ENCODE measurements at regions not wholly inside any gene's neighbourhood (a gene's known extent, or its start where the extent isn't known, plus 50 kb on each side); places are given as distances from the start of the nearest gene placed in this dataset.

DNA sequence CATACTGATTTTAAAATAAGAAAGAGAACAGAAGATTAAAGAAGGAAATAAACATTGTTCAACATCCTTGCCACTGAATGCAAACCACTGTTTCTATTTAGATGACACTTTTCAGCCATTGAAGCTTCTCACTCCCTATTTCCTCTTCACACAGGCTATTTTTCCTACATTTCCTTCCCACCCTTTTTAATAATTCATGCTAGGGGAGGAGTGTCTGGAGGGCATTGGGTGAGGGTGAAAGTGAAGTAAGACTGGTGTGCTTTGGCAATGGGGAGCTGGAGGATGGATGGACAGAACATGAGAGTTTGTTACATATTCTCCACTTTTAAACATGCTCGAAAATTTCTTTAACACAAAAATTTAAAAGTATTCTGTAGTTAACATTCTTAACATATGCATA lies 168.8 kb upstream of the GLI3 start:
- TF ChIP-seq, protein P1, sequence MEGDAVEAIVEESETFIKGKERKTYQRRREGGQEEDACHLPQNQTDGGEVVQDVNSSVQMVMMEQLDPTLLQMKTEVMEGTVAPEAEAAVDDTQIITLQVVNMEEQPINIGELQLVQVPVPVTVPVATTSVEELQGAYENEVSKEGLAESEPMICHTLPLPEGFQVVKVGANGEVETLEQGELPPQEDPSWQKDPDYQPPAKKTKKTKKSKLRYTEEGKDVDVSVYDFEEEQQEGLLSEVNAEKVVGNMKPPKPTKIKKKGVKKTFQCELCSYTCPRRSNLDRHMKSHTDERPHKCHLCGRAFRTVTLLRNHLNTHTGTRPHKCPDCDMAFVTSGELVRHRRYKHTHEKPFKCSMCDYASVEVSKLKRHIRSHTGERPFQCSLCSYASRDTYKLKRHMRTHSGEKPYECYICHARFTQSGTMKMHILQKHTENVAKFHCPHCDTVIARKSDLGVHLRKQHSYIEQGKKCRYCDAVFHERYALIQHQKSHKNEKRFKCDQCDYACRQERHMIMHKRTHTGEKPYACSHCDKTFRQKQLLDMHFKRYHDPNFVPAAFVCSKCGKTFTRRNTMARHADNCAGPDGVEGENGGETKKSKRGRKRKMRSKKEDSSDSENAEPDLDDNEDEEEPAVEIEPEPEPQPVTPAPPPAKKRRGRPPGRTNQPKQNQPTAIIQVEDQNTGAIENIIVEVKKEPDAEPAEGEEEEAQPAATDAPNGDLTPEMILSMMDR (IDR thresholded peaks at IDR 0.05; ENCODE audit: borderline replicate concordance, insufficient read depth, low read depth, low read length) = no peak
- no peak overlapping the region for H3K4me3 ChIP-seq (ENCODE audit: low read depth, low read length)

DNA sequence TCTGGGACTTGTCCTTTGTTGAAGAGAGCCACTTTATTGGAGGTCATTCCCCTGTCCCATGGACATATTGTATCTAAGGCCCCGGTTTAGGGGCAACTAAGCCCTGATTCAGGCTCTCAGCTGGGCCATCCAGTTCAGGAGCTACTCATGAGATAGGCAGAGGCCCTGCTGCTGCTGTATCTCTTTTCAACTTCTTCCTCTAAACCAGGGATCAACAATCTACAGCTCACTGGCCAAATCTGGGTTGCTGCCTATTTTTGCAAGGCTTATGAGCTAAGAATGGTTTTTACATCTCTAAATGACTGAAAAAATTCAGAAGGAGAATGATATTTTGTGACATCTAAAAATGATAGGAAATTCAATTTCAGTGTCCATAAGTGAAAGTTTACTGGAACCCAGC lies 166.8 kb upstream of the GLI3 start:
- H3K4me3 ChIP-seq (ENCODE audit: low read depth, low read length) = no peak overlapping the region
- TF ChIP-seq, protein P1 (IDR thresholded peaks at IDR 0.05; ENCODE audit: borderline replicate concordance, insufficient read depth, low read depth, low read length) = no peak

DNA sequence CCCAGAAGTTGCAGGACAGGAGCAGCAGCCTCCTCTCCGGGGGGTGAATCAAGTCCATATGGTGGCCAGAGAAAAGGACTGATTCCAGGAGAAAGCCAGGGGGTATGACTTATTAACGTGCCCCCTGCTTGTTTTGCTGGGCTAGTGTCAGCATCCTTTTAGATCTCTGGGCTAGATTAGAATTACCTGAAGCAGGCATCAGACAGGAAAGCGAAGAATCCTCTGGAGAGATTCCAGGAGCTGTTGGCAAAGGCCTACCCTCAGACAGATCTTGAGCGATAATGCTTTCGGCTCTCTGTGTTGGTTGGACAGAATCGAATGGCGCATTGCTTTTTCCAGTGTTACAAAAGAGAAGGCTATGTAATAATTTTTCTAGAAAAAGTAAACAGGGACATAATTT lies 164.0 kb upstream of the GLI3 start:
- TF ChIP-seq, protein P1 (IDR thresholded peaks at IDR 0.05; ENCODE audit: borderline replicate concordance, insufficient read depth, low read depth, low read length) = no peak

DNA sequence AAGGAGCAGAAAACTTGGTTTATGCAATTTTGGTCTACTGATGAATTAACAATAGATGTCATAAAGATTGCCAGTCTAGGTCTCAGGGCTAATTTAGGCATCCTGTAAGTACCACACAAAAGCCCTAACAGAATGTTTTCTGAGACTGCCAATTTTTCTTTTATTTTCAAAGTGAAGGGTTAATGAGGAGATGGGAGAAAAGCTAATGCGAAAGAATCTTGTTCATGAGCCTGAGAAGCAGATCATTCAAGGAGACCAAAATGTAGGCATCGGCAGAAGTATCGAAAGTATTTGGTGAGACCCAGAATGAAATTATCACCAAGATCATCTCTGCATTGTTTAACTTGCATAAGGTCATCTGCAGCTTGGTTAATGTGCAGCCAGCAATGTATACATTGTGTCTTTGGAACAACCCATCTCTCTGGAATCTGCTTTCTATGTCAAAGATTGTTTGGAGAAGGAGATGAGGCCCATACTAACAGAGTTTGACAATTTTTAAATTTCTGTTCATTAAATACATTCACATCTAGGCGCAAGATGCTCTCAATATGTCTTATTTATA lies 163.3 kb upstream of the GLI3 start:
- H3K4me3 ChIP-seq (ENCODE audit: low read depth, low read length) = no peak overlapping the region
- TF ChIP-seq, protein P1 (IDR thresholded peaks at IDR 0.05; ENCODE audit: borderline replicate concordance, insufficient read depth, low read depth, low read length) = no peak

More for the DNA sequence above, 164.0 kb upstream of the GLI3 start:
- no peak overlapping the region for H3K4me3 ChIP-seq (ENCODE audit: low read depth, low read length)

DNA sequence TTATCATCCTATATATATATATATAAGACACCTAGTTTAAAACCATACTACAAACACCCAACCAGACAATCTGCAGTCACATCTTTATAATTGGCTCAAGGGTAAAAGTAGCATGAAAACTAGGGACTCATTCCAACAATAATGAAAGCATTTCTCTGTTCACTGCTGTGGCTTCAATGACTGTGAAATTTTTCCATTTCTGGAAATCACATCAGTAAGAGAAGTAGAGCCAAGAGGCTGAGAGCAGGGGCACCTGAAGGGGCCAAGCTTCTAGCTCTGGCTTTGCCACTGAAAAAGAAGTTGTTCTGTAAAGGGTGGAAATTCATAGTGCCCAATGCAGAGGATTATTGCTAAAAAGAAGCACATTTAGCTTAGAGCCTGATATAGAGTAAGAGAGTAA lies 158.6 kb upstream of the GLI3 start:
- TF ChIP-seq, protein P1 (IDR thresholded peaks at IDR 0.05; ENCODE audit: borderline replicate concordance, insufficient read depth, low read depth, low read length) = no peak
- no peak overlapping the region for H3K4me3 ChIP-seq (ENCODE audit: low read depth, low read length)

DNA sequence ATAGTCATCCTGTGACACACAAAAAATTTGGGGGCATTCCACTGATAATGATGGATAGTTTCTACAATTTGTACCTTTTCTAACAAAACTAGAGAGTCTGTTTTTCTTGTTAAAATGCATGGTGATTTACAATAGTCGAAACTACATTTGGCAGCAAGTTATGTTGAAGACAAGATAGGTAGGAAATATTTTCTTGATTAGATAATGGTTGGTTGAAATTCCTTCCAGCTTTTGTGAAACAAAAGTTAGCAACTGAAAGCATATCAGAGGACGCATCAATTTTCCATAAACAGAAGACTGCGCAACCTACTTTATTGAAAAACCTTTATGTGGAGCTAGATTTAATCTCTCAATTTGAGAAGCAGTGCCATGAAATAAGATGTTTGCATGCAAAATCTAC lies 155.8 kb upstream of the GLI3 start:
- no peak overlapping the region for H3K4me3 ChIP-seq (ENCODE audit: low read depth, low read length)
- TF ChIP-seq, protein P1 (IDR thresholded peaks at IDR 0.05; ENCODE audit: borderline replicate concordance, insufficient read depth, low read depth, low read length) = no peak

DNA sequence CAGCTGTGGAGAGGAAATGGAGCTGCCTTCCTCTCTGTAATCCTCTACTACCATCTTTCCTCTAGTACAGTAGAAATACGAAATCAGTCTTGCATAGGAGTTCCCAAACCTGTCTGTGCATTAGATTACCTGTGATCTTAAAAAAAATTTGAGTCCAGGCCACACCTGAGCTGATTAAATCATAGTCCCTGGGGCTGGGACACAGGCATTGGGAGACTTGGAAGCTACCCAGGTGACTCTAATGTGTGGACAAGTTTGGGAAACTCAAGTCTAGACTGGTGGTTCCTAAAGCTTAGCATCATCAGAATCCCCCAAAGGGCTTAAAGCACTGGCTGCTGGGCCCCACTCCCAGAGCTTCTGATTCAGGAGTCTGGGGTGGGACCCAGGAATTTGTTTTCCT lies 152.7 kb upstream of the GLI3 start:
- no peak overlapping the region for H3K4me3 ChIP-seq (ENCODE audit: low read depth, low read length)
- TF ChIP-seq, protein P1 (IDR thresholded peaks at IDR 0.05; ENCODE audit: borderline replicate concordance, insufficient read depth, low read depth, low read length) = no peak

Data from GM12875 (cell line).